Skin of body (tissue), 1 donor: ENCODE measurements at regions not wholly inside any gene's neighbourhood (a gene's known extent, or its start where the extent isn't known, plus 50 kb on each side); places are given as distances from the start of the nearest gene placed in this dataset.
A peak's percentile ranks its signal among the peaks of the same experiment; 100 is the strongest.

Experiments
- DNase-seq: peaks from one replicate; lab custom pipeline; 2025; lab: John Stamatoyannopoulos, UW

DNA sequence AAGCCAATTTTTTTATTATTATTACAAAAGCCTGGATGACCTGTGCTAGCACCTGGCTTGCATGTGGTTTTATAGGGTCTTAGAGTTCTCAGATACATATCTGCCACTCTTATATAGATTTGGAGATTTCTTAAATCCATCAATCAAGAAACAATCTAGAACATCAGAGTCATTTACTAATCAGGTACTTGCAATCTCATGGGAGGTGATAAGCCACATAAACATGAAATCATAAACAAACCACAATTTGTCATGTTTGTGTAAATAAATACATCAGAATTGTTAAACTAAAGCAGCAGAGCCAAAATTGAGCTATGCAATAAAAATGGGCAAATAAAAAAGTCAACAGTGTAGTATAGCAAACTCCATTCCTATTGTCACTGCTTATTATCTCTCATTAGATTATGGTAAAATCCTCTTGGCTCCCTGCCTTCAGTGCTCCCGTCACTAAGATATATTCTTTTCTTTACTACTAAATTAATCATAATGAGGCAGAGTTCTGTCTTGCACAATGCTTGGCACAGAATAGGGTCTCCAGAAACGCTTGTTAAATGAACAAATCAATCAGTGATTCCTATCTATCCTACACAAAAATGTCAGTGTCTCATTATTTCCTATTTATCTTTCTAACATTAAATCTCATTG, 108.7 kb upstream of the TTC29 start:
- no peak for DNase-seq

DNA sequence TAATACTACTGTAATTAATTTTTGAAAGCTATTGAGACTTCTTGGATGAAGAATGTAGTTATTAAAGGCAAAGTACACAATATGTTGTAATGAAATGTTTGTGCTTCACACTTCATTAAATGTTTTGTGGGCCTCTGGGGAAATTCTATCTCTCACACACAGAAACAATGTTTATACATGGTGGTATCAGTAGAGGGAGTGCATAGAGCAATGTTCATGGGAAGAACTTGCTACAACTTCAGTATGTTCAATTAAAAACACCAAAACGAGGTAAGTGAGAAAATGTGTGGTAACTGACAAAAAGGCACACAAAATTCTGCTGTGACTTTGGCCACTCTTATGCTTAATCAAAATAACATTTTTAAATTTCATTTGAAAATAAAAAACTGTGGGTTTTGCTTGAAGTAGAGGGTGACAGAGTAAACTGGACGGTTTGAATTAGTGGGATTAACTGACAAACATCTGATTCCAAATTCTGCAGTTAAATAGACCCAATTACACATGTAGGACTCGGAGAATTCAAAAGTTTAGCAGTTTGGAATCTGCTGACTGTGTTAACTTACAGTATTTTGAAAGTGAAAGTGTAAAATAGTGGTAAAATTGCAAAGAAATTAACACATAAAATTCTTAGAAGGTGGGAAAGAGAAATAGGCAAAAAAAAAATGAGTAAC, 111.4 kb upstream of the TTC29 start:
- DNase-seq: peak; percentile 35

DNA sequence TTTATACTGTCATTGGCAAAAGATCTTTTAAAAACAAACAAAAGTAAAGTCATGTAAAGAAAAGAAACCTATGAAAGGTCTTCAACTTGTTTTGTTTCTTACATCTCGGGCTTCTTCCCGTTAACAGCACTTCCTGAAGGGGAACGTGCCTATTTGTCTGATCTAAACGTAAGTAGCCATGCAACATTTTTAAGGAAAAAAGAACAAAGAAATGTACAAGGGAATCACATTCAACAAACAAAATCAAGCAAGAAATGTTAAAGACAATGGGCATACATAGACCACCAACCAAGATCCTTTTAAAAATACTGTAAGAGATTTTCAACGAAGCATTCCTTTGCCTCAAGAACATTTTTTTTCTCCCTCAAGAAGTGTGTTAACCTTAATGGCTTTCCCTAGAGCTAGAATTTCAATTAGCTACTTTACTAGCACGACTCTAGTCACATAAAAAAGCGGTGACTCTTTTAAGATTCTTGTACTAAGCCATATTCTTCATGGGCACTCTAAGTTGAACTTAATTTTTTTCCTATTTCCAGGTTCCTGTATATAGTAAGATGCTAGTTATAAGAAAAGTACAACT, 112.0 kb upstream of the TTC29 start:
- DNase-seq: peak; percentile 23

DNA sequence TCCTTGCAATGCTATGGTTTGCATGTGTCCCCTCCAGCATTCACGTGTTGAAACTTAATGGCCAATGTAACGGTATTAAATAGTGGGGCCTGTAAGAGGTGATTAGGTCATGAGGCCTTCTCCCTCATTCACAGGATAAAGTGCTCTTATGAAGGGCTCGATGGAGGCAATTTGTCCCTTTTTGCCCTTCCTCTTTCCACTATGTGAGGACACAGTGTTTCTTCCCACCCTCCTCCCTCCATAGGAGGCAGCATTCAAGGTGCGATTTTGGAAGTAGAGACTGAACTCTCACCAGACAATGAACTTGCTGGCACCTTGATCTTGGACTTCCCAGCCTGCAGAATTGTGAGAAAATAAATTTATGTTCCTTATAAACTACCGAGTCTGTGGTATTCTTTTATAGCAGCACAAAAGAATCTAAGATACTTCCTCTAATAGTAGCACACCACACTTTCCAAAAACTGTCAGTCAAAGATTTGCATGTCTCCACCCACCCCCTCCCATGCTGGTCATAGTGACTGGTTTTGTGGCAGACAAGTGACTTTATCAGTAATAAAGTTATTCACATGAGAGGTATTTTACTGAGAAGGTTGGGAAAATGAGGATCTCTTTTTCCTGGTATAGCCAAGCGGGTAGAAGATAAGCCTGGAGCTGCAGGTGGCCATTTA, 113.5 kb upstream of the TTC29 start:
- no peak for DNase-seq

DNA sequence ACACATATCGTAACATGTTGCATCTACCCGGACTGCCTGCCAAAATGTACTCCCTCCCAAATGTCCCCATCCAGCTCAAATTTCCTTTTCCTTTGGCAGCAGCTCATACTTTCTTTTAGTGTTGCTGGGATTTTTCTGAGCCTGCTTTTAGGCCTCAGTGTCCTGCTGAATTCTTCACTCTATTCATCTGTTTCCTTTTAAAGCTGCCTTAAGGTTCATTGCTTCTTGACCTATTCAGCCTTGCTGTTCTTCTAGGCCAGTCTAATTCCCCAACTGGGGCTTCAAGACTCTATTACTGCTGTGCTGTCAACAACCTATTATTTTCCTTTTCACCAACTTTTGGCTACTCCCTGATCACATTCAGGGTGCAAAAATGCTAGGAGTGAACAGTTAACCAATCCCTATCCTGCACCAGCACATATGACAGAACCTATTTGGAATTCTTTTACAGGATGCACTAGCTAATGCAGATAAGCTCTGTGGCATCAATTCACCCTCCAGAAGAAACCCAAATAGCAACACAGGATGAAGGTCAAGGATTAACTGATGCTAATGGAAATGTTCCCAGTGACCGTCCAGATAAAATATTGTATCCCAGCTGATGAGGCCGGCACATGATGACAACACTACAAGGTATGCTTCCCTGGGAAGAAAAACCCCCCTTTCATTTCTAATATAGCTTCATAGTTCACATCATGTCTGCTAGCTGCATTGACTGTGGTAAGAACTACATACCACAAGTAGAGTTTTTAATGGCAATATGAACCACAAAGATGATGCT, 114.7 kb upstream of the TTC29 start:
- peak; percentile 88 for DNase-seq

DNA sequence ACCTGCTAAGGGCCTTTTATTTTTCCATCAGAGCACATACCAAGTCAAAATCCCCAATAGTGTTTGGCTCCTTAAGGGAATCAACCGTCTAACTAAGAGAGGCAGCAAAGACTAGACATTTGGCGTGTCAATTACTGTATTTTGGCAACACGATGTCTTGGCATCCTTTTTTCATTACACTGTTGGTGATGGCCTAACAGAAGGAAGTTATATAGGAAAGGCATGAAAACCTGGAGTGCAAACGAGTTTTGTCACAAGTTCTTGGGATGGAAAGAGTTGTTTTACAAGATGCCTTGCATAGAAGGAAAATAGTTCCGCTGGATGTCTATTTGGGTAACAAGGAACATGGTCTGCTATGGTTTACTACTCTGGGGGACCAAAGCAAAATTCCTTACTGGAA, 119.2 kb upstream of the TTC29 start:
- DNase-seq: no peak

DNA sequence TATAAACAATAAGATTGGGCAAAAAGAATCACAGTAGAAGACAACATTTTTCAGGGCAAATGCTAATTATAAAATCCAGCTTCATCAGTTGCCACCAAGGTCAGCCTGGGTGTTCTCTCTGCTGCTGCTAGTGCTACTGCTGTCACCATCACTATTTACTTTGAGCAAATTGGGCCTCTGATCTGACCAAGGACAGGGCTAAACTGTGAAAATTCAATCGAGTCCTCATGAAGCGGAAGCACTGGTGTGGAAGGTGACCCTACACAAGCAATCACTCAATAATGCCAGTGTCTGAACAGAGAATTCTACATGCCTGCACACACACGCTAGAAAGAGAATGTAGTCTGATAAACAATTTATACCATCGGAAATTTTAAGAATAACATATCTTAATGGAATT, 122.9 kb upstream of the TTC29 start:
- DNase-seq: no peak

DNA sequence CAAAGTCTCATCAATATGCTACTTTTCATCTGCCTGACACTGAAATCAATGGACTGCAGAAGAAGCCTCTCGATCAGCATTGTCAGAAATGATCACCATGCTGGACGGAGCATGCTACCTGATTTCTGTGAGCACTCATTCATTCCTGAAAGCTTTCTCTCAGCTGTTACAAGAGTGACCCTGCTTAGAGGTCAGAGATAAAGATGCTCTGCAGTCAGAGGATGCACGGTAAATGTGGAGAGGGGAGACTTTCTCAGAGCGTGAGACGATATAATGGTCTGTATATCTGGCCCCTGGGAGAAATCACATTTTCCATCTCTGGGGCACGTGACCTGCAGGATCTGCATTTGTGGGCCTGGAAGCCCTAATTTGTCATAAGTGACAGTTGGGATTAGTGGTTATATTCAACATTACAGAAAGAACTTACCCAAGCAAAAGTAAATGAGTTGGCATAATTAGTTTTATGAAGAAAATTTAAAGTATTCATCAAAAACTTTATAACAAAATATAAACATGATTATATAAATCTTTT, 125.6 kb upstream of the TTC29 start:
- DNase-seq: no peak

DNA sequence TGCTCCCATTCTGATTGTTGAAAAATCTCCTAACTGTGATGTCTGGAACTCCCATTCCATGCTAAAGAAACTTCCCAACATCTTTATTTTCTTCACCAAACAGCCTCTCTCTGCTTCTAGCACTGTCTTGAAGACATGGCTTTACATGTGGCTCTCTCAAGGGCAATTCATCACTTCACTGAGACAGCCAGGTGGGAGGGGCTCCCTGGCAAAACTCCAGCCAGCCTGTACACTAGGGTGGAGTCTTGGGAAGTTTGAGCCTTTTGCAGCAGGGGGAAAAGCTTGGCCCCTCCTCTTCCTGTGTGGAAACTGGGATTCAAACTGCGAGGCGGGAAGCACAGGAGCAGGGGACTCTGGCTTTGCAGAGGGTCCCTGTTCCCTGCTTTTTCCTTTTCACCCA, 130.5 kb upstream of the TTC29 start:
- no peak for DNase-seq

DNA sequence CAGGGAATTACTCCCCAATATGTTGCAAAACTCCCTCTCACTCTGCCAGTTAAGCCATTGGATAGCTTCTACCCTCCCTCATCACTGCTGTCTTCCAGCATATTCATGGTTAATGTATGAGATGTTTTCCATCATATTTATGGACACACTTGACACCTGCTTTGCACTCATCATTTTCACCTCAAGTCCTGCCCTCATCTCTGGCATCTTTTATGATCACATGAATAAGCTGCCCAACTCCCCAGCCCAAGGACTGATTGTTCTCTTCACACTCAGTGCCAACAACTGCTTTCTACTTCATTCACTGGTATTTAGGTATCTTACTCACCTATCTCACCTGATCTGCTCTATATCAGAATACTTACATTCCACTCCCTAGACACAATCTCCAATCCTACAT, 131.1 kb upstream of the TTC29 start:
- no peak for DNase-seq

DNA sequence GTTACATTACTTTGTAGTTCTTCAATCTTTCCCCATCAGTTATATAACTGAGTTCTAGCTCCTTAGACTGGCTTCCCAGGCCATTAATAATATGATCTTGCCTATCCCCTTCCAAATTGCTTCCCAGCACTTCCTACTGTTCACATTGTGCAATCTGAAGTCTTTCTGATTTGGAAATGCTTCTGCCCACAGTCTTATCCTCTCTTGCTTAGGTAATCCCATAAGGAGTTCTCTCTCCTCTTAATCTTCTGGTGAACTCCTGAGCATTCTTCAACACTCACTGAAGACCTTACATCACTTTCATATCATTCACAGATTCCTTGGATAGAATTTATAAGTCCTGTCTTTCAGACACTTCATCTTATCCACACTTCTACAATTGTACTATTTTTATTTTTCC, 132.7 kb upstream of the TTC29 start:
- no peak for DNase-seq

DNA sequence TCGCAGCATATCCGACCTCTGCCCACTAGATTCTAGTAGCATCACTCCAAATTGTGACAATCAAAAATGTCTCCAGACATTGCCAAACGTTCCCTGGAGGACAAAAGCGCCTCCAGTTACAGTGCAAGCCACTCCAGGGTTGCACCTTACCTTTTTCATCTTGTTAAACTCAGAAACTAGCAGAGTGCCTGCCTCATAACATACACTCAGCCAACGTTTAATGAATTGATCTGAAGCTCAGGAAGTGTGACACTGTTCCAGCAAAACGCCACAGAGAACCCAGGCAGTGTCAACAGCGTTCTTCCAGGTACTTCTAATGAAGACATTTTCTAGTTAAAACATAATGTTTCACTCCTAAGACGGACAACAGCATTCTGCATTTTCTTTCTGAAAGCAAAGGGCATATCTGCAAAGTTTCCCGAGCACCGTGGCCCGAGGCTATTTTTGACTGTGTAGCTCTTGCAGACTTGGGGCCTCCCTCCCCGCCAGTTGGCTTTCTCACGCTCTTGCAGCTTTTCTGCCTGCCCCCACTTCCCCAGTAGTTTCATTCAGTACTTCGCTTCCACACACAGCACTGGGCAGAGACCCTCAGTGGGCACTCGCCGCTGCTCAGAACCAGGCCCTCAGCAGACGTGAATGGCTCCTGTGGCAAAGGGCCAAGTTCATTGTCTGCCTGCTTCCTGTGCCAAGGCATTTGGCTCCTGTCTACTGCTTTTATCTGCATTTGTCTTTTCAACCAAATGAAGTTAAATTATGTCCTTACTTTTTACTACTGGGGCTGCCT, 133.4 kb upstream of the TTC29 start:
- DNase-seq: no peak

DNA sequence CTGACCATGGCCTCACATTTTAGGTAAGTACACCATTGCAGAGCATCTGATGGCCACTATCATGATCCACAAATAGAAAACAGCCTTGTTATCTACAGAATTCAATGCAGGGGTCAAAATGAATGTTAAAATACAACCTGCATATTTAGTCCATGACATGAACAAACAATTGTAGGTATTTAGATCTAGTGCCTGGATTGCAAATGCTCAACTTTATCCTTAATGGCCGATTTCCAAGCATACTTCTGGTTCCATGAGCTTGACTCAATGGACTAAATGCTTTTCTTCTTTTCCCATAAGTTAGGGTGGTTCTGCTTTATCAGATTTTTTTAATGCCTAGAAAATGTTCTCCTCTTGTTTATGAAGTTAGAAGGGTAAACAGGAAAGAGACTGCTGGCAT, 139.2 kb upstream of the TTC29 start:
- DNase-seq: no peak

DNA sequence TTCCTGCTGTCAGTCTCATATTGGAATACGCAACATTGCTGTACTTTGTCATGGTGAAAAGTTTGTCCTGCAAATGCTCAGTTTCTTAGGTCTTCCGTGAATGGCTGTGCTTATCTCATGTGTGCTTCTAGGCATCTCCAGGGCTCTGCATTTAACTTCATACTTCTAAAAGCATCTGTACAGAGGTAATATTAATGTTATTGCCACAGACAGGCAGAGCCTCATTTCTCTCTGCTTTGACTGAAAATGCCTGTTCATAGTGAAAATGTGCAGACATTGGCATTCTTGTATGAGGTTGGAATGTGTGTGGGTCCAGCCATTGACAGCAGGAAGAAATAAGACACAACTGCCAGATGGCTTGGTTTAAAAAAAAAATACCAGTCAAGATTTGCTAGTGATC, 140.1 kb upstream of the TTC29 start:
- DNase-seq: no peak

DNA sequence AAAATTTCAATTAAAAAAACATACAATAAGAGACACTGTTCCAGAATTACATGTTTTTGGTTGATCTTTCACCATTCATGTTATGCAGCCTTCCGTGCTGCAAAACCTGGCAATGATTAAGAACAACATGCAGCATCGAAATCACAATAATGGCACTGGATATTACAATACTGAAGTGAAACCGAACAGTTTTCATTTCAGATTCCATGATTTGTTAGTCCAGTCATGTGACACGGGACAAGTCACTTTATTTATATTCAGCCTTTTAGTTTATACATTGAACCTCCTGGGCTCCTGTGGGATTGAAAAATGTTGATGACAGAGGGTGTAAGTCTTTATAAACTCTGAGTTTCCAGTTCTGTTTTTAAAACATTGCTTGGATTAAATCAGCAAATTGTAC, 142.5 kb upstream of the TTC29 start:
- DNase-seq: peak; percentile 17

DNA sequence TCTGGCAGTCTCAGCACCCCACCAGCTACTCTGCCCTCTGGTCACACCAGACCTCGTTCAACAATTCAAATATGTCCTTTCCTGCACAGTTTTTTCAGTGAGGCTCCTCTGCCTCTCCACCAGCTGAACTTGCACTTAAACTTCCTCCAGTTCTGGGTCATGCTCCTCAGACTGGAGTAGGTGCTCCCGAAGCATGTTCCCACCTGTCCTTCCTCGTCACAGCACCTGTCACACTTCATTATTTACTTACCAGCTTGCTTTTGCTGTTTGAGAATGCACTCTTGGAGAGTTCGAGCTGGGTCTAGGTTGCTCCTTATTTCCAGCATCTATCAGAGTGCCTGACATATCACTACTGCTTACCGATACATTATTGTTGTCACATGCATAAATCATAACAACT, 144.8 kb upstream of the TTC29 start:
- no peak for DNase-seq

DNA sequence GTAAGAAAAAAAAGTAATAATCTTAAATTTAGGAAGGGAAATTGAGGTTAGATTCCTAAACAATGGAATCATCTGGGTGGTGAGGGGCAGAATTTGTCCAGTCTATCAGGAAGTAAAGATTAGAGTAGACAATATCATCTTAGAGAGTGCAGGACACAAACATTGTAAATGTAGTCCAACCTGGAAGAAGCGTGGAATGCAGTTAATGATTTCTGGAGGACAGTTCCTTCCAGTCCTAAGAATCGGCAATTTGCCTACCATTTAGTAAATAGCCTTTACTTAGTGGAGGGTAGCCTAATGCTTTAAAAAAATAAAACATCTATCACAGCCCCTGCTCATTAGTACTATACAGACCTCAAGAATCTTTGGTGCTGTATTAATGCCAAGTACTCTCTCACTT, 147.5 kb upstream of the TTC29 start:
- DNase-seq: no peak

DNA sequence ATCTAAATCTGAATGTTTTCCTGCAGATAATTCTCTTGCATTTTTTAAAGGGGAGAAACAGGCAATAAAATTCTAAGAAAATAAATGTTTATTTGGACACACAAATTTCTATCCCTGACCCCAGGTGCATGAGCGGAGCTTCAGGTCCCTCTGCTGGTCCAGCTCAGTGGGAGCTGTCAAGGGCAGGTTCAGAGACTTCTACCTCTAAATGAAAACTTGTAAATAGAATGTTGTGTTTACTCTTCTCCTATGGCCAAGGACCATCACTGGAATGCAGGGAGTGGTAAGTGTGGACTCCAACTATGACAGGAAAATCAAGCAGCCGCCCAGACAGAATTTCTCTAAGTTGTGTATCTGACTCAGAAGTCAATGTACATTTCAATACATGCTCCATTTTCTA, 148.6 kb upstream of the TTC29 start:
- DNase-seq: no peak

DNA sequence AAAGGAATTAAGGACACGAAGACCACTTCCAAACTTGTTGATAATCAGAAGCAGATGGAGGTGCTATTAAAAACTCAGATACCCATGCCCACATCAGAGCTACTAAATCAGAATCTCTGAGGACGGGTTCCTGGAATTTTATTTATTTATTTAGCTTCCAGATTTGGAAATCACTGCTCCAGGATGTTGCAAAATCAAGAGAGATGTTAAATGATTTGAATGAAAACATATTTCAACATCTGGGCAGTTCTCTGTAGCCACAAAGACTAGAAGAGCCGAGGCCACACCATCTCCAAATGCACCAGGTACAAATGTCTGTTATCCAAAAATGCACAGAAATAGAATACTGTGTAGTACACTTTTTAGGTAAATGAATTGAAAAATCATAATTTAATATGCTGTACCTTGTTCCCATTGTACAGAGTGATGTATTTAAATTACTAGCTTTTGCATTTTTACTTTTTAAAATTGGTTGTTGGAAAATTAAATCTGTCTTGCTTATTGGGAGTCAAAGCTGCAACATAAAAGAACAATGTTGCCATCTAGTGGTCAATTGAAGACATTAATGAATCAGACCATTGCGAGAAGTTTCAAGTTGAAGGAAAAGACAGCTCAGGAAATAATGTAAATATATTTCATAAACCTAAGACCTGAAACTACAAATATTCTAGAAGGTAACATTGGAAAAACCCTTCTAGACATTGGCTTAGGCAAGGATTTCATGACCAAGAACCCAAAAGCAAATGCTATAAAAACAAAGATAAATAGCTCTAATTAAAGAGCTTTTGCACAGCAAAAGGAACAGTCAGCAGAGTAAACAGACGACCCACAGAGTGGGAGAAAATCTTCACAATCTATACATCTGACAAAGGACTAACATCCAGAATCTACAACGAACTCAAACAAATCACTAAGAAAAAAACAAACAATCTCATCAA, 151.3 kb upstream of the TTC29 start:
- DNase-seq: peak; percentile 21

DNA sequence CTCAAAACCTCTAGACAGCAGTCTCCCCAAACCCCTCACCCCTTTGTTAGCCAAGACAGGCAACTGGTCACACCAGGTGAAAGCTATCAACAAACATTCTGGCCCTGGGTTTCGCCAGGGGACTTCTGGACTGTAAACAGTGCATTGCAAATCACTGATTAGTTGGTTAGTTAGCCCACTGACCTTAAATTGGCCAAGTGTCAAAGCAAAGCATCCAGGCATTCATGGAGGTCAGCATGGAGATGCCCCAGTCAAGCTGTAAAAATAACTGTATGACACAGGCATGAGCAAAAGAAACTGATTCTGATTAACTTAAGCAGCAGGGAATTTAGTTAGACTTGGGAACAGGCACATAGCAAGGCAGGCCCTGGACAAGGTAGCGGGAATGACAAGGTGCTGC, 156.0 kb upstream of the TTC29 start:
- DNase-seq: no peak
